Astrocyte of the cerebellum (primary cell): ENCODE measurements at regions not wholly inside any gene's neighbourhood (a gene's known extent, or its start where the extent isn't known, plus 50 kb on each side); places are given as distances from the start of the nearest gene placed in this dataset.
A peak's percentile ranks its signal among the peaks of the same experiment; 100 is the strongest.

ENCODE experiments used
- DNase-seq: peaks from one replicate; pipeline ENCODE4 v3.0.0-alpha.2; 2011; ENCODE audit warnings: low read depth
- H3K4me3 ChIP-seq: 2 replicates; pipeline ENCODE4 v1.5.1; 2011; ENCODE audit warnings: mild to moderate bottlenecking, low read depth, low read length, moderate library complexity
- CTCF ChIP-seq: IDR thresholded peaks from 2 replicates; pipeline ENCODE4 v1.5.1; 2012; ENCODE audit warnings: low read length, low read depth, moderate library complexity, mild to moderate bottlenecking; ENCODE audit errors: missing control alignments
- in situ Hi-C: cut with HindIII; loops from 2 replicates; pipeline ENCODE4 v1.10.0; 2017; ENCODE audit warnings: low sequenced_read_pairs

DNA sequence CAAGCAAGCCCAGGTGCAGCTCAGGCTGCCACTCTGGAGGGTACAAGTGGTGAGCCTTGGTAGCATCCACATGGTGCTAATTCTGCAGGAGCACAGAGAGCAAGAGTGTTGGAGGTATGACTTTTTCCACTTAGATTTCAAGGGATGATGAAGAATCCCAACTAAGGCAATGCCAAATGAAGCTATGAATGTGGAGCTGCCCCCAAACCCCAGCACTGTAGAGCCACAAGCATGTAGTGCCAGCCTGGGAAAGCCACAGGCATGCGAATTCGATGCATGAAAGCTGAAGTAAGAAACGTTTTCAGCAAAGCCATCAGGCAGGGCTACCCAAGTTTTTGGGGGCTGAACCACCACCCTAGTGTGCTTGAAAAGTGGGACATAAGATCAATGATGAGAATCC, 251.1 kb downstream of the HAO1 start:
- in situ Hi-C loops = no loop called here
- no peak overlapping the region for H3K4me3 ChIP-seq
- TF ChIP-seq CTCF = no peak
- no peak for DNase-seq

DNA sequence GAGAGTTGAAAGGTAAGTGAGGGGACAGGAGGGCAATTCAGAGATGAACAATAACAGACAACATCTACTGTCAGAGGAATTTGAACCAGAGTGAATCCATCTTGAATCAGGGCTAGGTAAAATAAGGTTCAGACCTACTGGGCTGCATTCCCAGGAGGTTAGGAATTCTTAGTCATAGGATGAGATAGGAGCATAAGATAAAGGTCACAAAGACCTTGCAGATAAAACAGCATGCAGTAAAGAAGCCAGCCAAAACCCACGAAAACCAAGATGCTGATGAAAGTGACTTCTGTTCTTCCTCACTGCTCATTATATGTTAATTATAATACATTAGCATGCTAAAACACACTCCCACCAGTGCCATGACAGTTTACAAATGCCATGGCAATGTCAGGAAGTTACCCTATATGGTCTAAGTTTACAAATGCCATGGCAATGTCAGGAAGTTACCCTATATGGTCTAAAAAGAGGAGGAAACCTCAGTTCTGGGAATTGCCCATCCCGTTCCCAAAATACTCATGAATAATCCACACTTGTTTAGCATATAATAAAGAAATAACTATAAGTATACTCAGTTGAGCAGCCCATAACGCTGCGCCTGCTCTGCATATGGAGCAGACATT, 248.5 kb downstream of the HAO1 start:
- H3K4me3 ChIP-seq = no peak overlapping the region
- in situ Hi-C loops = no loop called here
- DNase-seq = no peak
- TF ChIP-seq CTCF = no peak

DNA sequence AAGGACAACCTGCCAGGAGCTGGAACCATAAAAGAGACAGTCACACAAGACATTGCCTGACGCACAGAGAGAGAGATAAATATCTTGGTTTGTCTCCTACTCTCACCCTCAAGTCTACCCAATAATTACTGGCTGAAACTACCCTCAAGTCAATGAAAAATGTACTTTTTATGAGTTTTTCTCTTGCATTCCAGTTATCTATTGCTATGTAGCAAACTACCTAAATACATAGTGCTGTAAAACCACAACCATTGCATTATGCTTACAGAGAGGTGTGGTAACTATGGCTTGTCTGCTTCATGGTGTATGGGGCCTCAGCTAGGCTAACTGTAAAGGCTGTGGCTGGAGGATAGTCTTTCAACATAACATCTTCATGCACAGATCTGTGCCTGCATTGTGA, 247.8 kb downstream of the HAO1 start:
- in situ Hi-C loops = no loop called here
- H3K4me3 ChIP-seq = no peak overlapping the region
- DNase-seq = no peak
- TF ChIP-seq CTCF = no peak

DNA sequence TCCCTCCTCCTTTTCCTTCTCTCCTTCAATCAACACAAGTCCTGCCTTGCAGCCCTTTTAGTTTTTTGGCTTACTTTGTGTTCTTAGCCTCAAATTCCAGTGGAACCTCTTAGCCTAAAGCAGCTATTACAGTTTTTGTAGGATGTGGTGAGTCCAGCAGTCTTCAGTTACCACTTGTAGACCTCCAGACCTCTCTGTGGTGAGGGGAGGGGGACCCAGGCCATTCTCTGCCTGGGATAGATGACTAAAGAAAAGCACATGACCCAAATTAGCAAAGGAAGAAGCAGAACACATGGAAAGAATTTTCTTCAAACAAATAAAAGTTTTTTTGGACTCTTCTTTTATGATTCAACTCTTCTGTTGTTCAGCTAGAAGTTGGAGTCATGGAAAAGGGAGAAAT, 246.5 kb downstream of the HAO1 start:
- DNase-seq = peak; percentile 70
- no peak overlapping the region for H3K4me3 ChIP-seq
- in situ Hi-C loops = no loop called here
- TF ChIP-seq CTCF = no peak

GRCh38 chr20:7695051-7695495, 245.2 kb downstream of the HAO1 start:
- H3K4me3 ChIP-seq = no peak overlapping the region
- in situ Hi-C loops = no loop called here
- TF ChIP-seq CTCF = no peak
- DNase-seq = no peak

DNA sequence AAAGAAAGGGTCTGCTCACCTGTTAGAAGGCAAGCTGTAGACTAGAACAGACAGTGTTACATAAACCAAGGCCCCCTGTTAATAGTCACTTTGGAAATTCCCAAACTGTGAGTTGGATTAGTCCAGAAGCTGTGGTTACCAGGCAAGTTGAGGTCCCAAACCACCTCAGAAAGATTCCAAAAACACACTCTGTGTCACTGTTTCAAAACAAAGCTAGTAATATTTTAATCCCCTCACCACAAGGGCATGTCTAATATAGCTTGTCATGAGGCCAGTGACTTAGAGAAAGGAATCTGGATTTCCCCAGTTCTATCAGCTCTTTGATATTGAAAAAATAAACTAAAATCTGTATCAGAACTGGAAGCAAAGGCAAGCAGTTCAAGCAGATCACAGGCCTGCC, 244.6 kb downstream of the HAO1 start:
- DNase-seq = peak; percentile 84
- no peak overlapping the region for H3K4me3 ChIP-seq
- no peak for TF ChIP-seq CTCF
- in situ Hi-C loops = no loop called here
